ENCODE measurements at regions not wholly inside any gene's neighbourhood (a gene's known extent, or its start where the extent isn't known, plus 50 kb on each side); places are given as distances from the start of the nearest gene placed in this dataset.

DNA sequence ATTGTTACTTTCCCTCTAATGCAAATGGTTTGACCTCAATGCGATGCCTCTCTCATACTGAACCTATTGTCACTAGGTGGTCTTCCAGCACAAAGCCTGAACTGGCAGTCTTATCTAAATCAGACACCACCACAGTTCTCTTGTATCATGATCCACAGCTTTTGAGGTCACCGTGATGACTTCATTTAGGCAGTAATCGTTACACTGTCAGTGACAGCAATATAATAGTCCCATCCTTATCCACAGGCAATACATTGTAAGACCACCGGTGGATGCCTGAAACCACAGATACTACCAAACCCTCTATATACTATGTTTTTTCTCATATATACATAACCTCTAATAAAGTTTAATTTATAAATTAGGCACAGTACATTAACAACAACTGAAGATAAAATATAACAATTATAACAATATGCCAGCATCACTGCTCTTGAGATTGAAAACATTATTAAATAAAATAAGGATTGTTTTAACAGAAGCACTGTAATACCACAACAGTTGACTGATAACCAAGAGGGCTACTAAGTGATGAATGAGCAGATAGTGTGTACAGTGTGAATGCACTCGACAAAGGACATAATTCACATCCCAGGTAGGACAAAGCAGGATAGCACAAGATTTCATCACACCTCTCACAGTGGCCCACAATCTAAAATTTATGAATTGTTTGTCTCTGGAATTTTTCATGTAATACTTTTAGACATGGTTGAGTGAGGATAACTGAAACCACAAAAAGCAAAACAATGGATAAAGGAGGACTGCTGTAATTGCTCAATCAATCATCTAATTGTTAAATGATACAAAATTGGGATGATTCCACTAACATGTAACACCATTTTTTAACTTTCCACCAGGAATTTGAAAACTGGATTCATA lies 419.4 kb downstream of the CENPC start:
- in situ Hi-C loops (cut with MboI; ENCODE audit: low pct_ligation_motif_present in 1 of 4, low pct_unique_long_range_greater_than_20kb in 1 of 4, low sequenced_read_pairs in 3 of 4) (no loop called here), intact Hi-C loops (cut with DNase I; ENCODE audit: low total_unique reads) (no loop called here)
- Histone ChIP-seq H3K4me3 (no peak overlapping the region), H3K36me3 (no peaks in the 10 kb centered on the region), H3K27me3 (no peaks in the 10 kb centered on the region), H3K27ac (no peak overlapping the region), H3K9me3 (no peaks in the 10 kb centered on the region), H3K4me1 (no peaks in the 10 kb centered on the region)
- TF ChIP-seq, protein P1, sequence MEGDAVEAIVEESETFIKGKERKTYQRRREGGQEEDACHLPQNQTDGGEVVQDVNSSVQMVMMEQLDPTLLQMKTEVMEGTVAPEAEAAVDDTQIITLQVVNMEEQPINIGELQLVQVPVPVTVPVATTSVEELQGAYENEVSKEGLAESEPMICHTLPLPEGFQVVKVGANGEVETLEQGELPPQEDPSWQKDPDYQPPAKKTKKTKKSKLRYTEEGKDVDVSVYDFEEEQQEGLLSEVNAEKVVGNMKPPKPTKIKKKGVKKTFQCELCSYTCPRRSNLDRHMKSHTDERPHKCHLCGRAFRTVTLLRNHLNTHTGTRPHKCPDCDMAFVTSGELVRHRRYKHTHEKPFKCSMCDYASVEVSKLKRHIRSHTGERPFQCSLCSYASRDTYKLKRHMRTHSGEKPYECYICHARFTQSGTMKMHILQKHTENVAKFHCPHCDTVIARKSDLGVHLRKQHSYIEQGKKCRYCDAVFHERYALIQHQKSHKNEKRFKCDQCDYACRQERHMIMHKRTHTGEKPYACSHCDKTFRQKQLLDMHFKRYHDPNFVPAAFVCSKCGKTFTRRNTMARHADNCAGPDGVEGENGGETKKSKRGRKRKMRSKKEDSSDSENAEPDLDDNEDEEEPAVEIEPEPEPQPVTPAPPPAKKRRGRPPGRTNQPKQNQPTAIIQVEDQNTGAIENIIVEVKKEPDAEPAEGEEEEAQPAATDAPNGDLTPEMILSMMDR (IDR thresholded peaks at IDR 0.05), result no peak
- TF ChIP-seq POLR2A (IDR thresholded peaks at IDR 0.05), result no peak
- no peak for TF ChIP-seq POLR2AphosphoS5 (IDR thresholded peaks at IDR 0.05)
- TF ChIP-seq EP300 (IDR thresholded peaks at IDR 0.05; ENCODE audit: low read depth), result no peak
- 79 to 89% methylated on average over 4 to 5 of the region's 5 CpGs for WGBS, 2 donors (ENCODE audit: low coverage in 1 of 2)
- no peak for DNase-seq

DNA sequence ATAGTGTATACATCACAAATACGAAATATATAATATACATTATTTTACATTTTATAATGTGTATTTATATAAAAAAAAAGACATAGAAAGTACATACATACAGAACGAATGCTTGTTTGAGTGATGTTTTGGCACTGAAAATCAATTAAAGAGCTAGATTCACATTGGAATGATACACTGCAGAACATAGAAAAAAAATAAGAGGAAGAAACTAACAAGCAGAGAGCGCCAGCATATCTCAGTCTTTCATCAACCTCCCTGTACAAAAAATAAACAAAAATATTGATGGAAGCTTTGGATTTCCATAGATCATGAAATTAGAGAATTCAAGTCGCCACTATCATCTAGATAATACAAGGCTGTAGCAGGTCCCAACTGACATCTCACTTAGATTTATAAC lies 420.6 kb downstream of the CENPC start:
- Histone ChIP-seq H3K9me3 (no peaks in the 10 kb centered on the region), H3K27ac (no peak overlapping the region), H3K36me3 (no peaks in the 10 kb centered on the region), H3K4me1 (no peaks in the 10 kb centered on the region), H3K27me3 (no peaks in the 10 kb centered on the region), H3K4me3 (no peak overlapping the region)
- in situ Hi-C loops (cut with MboI; ENCODE audit: low pct_ligation_motif_present in 1 of 4, low pct_unique_long_range_greater_than_20kb in 1 of 4, low sequenced_read_pairs in 3 of 4), result no loop called here
- intact Hi-C loops (cut with DNase I; ENCODE audit: low total_unique reads), result loop anchor here (5.0 kb wide), 1 partner anchor 1317 kb away; no protein-coding TSS in a partner anchor
- WGBS, 2 donors (ENCODE audit: low coverage in 1 of 2), result 63 to 74% methylated on average over 4 of the region's 4 CpGs
- no peak for DNase-seq
- TF ChIP-seq POLR2A (IDR thresholded peaks at IDR 0.05) (no peak), EP300 (IDR thresholded peaks at IDR 0.05; ENCODE audit: low read depth) (no peak), POLR2AphosphoS5 (IDR thresholded peaks at IDR 0.05) (no peak)
- TF ChIP-seq, protein P1 (IDR thresholded peaks at IDR 0.05), result no peak

DNA sequence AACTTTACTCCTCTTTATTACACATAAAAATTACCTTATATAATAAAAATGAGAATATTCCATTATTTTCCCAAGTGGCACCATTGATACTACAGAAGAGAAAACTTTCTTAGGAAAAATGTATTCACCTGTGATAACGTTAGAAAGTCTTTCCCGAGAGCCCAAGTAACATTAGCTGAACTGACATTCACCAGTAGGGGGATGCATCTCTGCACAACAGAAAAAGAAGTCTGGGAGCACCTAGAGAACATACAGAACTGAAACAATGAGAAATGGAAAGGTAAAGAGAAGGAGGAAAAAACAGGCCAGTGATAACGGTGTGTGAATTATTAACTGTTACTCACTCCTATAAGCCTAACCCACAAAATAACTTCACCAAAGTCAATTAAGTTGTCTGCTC lies 423.3 kb downstream of the CENPC start:
- in situ Hi-C loops (cut with MboI; ENCODE audit: low pct_ligation_motif_present in 1 of 4, low pct_unique_long_range_greater_than_20kb in 1 of 4, low sequenced_read_pairs in 3 of 4), result no loop called here
- TF ChIP-seq, protein P1 (IDR thresholded peaks at IDR 0.05), result no peak
- TF ChIP-seq POLR2A (IDR thresholded peaks at IDR 0.05) (no peak), POLR2AphosphoS5 (IDR thresholded peaks at IDR 0.05) (no peak), EP300 (IDR thresholded peaks at IDR 0.05; ENCODE audit: low read depth) (no peak)
- intact Hi-C loops (cut with DNase I; ENCODE audit: low total_unique reads), result loop anchor here (5.0 kb wide), 1 partner anchor 1315 kb away; no protein-coding TSS in a partner anchor
- no peaks in the 10 kb centered on the region for H3K9me3 ChIP-seq
- H3K36me3 ChIP-seq, result no peaks in the 10 kb centered on the region
- no peak for DNase-seq
- H3K27ac ChIP-seq, result no peak overlapping the region
- H3K4me1 ChIP-seq, result no peaks in the 10 kb centered on the region
- no peak overlapping the region for H3K4me3 ChIP-seq
- no peaks in the 10 kb centered on the region for H3K27me3 ChIP-seq
- WGBS, 2 donors (ENCODE audit: low coverage in 1 of 2), result 21% methylated on average over 3 of the region's 3 CpGs

GRCh38 chr4:67120369-67120768 lies 424.9 kb downstream of the CENPC start:
- 29 to 44% methylated on average over 1 of the region's 1 CpG for WGBS, 2 donors (ENCODE audit: low coverage in 1 of 2)
- Histone ChIP-seq H3K9me3 (no peaks in the 10 kb centered on the region), H3K4me3 (no peak overlapping the region), H3K27ac (no peak overlapping the region), H3K4me1 (no peaks in the 10 kb centered on the region), H3K27me3 (no peaks in the 10 kb centered on the region), H3K36me3 (no peaks in the 10 kb centered on the region)
- TF ChIP-seq, protein P1 (IDR thresholded peaks at IDR 0.05), result no peak
- TF ChIP-seq POLR2AphosphoS5 (IDR thresholded peaks at IDR 0.05) (no peak), POLR2A (IDR thresholded peaks at IDR 0.05) (no peak), EP300 (IDR thresholded peaks at IDR 0.05; ENCODE audit: low read depth) (no peak)
- intact Hi-C loops (cut with DNase I; ENCODE audit: low total_unique reads), result loop anchor here (5.0 kb wide), 1 partner anchor 1313 kb away; no protein-coding TSS in a partner anchor
- in situ Hi-C loops (cut with MboI; ENCODE audit: low pct_ligation_motif_present in 1 of 4, low pct_unique_long_range_greater_than_20kb in 1 of 4, low sequenced_read_pairs in 3 of 4), result no loop called here
- DNase-seq, result no peak
